ENCODE measurements at regions not wholly inside any gene's neighbourhood (a gene's known extent, or its start where the extent isn't known, plus 50 kb on each side); places are given as distances from the start of the nearest gene placed in this dataset.
"Not testable (repeated sequence)": the region's sequence is repeated elsewhere in the genome, so short reads cannot be mapped to it uniquely, and the experiment has no call there.

GRCh38 chrX:3896755-3897154 is 183.3 kb upstream of the PRKX start:
- DNase-seq: not testable (repeated sequence)

GRCh38 chrX:3882553-3882920 is 169.1 kb upstream of the PRKX start:
- DNase-seq: not testable (repeated sequence)

GRCh38 chrX:3881898-3882552 is 168.6 kb upstream of the PRKX start:
- DNase-seq: not testable (repeated sequence)

- DNase-seq: not testable (repeated sequence)
Observed at GRCh38 chrX:3881255-3881895, 167.9 kb upstream of the PRKX start.

- DNase-seq: not testable (repeated sequence)
Observed at GRCh38 chrX:3876393-3876792, 162.9 kb upstream of the PRKX start.

- not testable (repeated sequence) for DNase-seq
Observed at GRCh38 chrX:3875638-3876037, 162.2 kb upstream of the PRKX start.

- DNase-seq: not testable (repeated sequence)
Observed at GRCh38 chrX:3872226-3872879, 158.9 kb upstream of the PRKX start.

GRCh38 chrX:3867067-3867831 is 153.8 kb upstream of the PRKX start:
- not testable (repeated sequence) for DNase-seq

- not testable (repeated sequence) for DNase-seq
Observed at GRCh38 chrX:3858332-3858731, 144.9 kb upstream of the PRKX start.

GRCh38 chrX:3843522-3844145 is 130.2 kb upstream of the PRKX start:
- not testable (repeated sequence) for DNase-seq

- not testable (repeated sequence) for DNase-seq
Observed at GRCh38 chrX:3842822-3843521, 129.5 kb upstream of the PRKX start.

- DNase-seq: not testable (repeated sequence)
Observed at GRCh38 chrX:3838754-3839153, 125.3 kb upstream of the PRKX start.

- not testable (repeated sequence) for DNase-seq
Observed at GRCh38 chrX:3837958-3838643, 124.7 kb upstream of the PRKX start.

GRCh38 chrX:3837211-3837610 is 123.8 kb upstream of the PRKX start:
- DNase-seq: not testable (repeated sequence)

GRCh38 chrX:3833761-3834542 is 120.5 kb upstream of the PRKX start:
- DNase-seq: not testable (repeated sequence)

- DNase-seq: not testable (repeated sequence)
Observed at GRCh38 chrX:3830020-3830419, 116.6 kb upstream of the PRKX start.

GRCh38 chrX:3829041-3829531 is 115.6 kb upstream of the PRKX start:
- not testable (repeated sequence) for DNase-seq

GRCh38 chrX:3828378-3829040 is 115.1 kb upstream of the PRKX start:
- not testable (repeated sequence) for DNase-seq

- DNase-seq: not testable (repeated sequence)
Observed at GRCh38 chrX:3824008-3824407, 110.6 kb upstream of the PRKX start.

GRCh38 chrX:3820167-3820566 is 106.7 kb upstream of the PRKX start:
- DNase-seq: no peak

Measured in RPMI8226 (cell line).